ENCODE measurements at regions not wholly inside any gene's neighbourhood (a gene's known extent, or its start where the extent isn't known, plus 50 kb on each side); places are given as distances from the start of the nearest gene placed in this dataset.
A peak's percentile ranks its signal among the peaks of the same experiment; 100 is the strongest.

- Histone ChIP-seq H3K4me3 (no peak overlapping the region), H3K36me3 (no peaks in the 10 kb centered on the region), H3K4me1 (no peaks in the 10 kb centered on the region), H3K27ac (no peak overlapping the region), H3K9me3 (no peaks in the 10 kb centered on the region), H3K27me3 (no peaks in the 10 kb centered on the region)
- DNase-seq = no peak
- intact Hi-C loops (cut with DNase I) = no loop called here
- TF ChIP-seq CTCF (IDR thresholded peaks at IDR 0.05) = no peak
- no peak for ATAC-seq
Measured at GRCh38 chr1:116309090-116309870, 63.8 kb upstream of the ATP1A1 start.

- TF ChIP-seq CTCF (IDR thresholded peaks at IDR 0.05) = no peak
- Histone ChIP-seq H3K27ac (no peak overlapping the region), H3K4me1 (no peaks in the 10 kb centered on the region), H3K4me3 (no peak overlapping the region), H3K9me3 (no peaks in the 10 kb centered on the region), H3K36me3 (no peaks in the 10 kb centered on the region), H3K27me3 (no peaks in the 10 kb centered on the region)
- DNase-seq (no peak), ATAC-seq (no peak)
- intact Hi-C loops (cut with DNase I) = no loop called here
Measured at GRCh38 chr1:116310180-116310579, 62.9 kb upstream of the ATP1A1 start.

GRCh38 chr1:116311193-116311592 is 61.9 kb upstream of the ATP1A1 start:
- H3K4me3 ChIP-seq = no peak overlapping the region
- no peak for TF ChIP-seq CTCF (IDR thresholded peaks at IDR 0.05)
- H3K27me3 ChIP-seq = no peaks in the 10 kb centered on the region
- H3K4me1 ChIP-seq = no peaks in the 10 kb centered on the region
- intact Hi-C loops (cut with DNase I) = no loop called here
- no peaks in the 10 kb centered on the region for H3K36me3 ChIP-seq
- ATAC-seq = no peak
- H3K9me3 ChIP-seq = no peaks in the 10 kb centered on the region
- peak overlapping the region; percentile 63 for H3K27ac ChIP-seq
- no peak for DNase-seq

GRCh38 chr1:116311756-116312680 is 61.0 kb upstream of the ATP1A1 start:
- ATAC-seq (peak; percentile 80), DNase-seq (peak; percentile 69)

GRCh38 chr1:116312681-116313069 is 60.4 kb upstream of the ATP1A1 start:
- H3K4me3 ChIP-seq = no peak overlapping the region
- peak overlapping the region; percentile 63 for H3K27ac ChIP-seq
- no peaks in the 10 kb centered on the region for H3K4me1 ChIP-seq
- ATAC-seq (no peak), DNase-seq (no peak)
- intact Hi-C loops (cut with DNase I) = no loop called here
- TF ChIP-seq CTCF (IDR thresholded peaks at IDR 0.05) = no peak
- H3K9me3 ChIP-seq = no peaks in the 10 kb centered on the region
- no peaks in the 10 kb centered on the region for H3K27me3 ChIP-seq
- no peaks in the 10 kb centered on the region for H3K36me3 ChIP-seq

More at GRCh38 chr1:116311756-116312680, 61.0 kb upstream of the ATP1A1 start:
- no peaks in the 10 kb centered on the region for H3K27me3 ChIP-seq
- H3K27ac ChIP-seq = peak overlapping the region; percentile 63
- TF ChIP-seq CTCF (IDR thresholded peaks at IDR 0.05) = no peak
- H3K9me3 ChIP-seq = no peaks in the 10 kb centered on the region
- no peaks in the 10 kb centered on the region for H3K36me3 ChIP-seq
- H3K4me1 ChIP-seq = no peaks in the 10 kb centered on the region
- intact Hi-C loops (cut with DNase I) = no loop called here
- no peak overlapping the region for H3K4me3 ChIP-seq
